AG10803 (cell line): ENCODE measurements at regions not wholly inside any gene's neighbourhood (a gene's known extent, or its start where the extent isn't known, plus 50 kb on each side); places are given as distances from the start of the nearest gene placed in this dataset.
"Not testable (repeated sequence)": the region's sequence is repeated elsewhere in the genome, so short reads cannot be mapped to it uniquely, and the experiment has no call there.

ENCODE experiments used
- DNase-seq: peaks from one replicate; pipeline ENCODE4 v3.0.0; 2010; ENCODE audit warnings: low read depth
- H3K4me3 ChIP-seq: 2 replicates; pipeline ENCODE4 v1.5.1; 2011; ENCODE audit warnings: mild to moderate bottlenecking, low read length, control low read depth
- TF ChIP-seq, protein P1 (sequence below): conservative IDR thresholded peaks from 2 replicates; pipeline ENCODE4 v1.5.1; 2011; ENCODE audit warnings: mild to moderate bottlenecking, low read length, control low read depth, inconsistent platforms

DNA sequence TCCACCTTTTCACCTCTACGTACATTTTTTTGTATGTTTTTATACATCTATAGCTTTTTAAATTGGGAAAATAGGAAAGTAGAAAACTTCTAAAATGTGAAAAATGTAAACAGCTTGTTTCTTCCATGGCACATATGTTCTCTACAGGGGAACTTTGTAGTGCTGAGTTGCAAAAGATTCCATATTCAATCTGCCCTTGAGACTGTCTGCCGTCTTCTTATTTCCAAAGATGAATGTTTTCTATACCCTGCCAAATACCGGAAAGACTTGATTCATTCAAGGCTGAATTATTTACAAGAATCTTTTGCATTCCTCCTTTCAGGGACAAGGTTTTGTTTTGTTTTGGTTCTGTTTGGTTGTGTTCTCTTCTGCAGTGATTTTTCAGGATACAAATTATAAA is 1334.5 kb upstream of the ADGRL4 start:
- no peak overlapping the region for H3K4me3 ChIP-seq
- TF ChIP-seq, protein P1, sequence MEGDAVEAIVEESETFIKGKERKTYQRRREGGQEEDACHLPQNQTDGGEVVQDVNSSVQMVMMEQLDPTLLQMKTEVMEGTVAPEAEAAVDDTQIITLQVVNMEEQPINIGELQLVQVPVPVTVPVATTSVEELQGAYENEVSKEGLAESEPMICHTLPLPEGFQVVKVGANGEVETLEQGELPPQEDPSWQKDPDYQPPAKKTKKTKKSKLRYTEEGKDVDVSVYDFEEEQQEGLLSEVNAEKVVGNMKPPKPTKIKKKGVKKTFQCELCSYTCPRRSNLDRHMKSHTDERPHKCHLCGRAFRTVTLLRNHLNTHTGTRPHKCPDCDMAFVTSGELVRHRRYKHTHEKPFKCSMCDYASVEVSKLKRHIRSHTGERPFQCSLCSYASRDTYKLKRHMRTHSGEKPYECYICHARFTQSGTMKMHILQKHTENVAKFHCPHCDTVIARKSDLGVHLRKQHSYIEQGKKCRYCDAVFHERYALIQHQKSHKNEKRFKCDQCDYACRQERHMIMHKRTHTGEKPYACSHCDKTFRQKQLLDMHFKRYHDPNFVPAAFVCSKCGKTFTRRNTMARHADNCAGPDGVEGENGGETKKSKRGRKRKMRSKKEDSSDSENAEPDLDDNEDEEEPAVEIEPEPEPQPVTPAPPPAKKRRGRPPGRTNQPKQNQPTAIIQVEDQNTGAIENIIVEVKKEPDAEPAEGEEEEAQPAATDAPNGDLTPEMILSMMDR, result no peak
- peak; percentile 0 for DNase-seq

DNA sequence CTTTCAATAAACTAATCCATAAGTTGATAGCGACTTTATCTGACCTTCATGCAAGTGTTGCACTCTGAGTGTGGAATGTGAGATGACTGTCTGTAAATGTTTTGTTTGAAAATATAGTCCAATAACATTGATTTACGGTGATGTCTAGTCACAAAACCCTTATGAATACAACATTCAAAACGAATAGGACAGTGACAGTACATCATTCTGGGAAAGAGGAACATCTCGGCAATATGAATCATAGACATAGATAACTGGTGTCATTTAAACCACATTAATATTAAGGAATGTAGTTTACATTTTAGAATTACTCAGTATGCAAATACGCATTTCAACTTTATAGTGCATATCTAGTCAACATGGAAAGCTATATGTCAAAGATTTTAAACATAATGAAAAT is 1311.6 kb upstream of the ADGRL4 start:
- DNase-seq, result no peak
- TF ChIP-seq, protein P1, result no peak

DNA sequence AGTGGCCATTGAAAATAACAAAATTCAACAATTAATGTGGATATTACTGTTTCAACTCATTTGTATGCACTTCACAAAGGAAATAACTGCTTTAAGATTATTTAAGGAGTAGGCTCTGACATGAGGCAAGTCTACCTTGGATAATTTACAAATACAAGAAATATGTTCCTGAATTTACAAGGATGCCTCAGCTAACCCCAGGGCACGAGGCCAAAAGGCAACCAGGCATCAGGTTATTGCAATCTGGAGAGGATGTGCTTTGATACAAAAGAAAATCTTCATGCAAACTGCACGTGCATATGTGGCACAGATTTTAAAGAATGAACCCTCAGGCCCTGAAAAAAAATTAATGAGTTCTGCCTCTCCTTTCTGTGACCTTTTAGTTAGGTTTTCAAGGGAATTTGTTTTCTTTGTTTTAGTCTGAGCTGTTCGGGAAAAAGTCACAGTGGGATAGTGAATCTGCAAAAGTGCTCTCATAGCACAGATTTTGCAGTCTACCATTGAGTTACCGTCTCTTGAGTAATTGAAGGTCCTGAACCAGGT is 1304.2 kb upstream of the ADGRL4 start:
- no peak for DNase-seq

More for the DNA sequence above, 1311.6 kb upstream of the ADGRL4 start:
- H3K4me3 ChIP-seq, result no peak overlapping the region

DNA sequence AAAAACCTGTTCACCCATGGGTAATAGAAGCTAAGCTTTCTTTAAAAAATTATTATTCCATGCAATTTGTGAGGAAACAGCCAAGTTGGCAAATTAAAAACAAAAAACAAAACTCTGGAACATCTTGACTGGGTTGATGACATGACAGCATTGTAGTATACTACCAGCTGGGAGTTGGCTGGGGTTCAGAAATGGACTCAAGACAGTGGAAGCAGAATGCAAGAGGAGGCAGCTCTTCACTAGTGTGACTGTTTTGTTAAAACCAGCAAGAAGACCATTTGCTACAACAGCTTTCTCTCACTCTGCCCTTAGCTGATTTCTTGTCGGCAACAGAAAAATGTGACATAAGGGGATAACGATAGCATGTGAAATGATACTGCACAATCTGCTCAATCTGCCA is 1298.9 kb upstream of the ADGRL4 start:
- DNase-seq, result no peak
- H3K4me3 ChIP-seq, result no peak overlapping the region
- TF ChIP-seq, protein P1, result no peak

More for the DNA sequence above, 1304.2 kb upstream of the ADGRL4 start:
- TF ChIP-seq, protein P1, result no peak
- no peak overlapping the region for H3K4me3 ChIP-seq

DNA sequence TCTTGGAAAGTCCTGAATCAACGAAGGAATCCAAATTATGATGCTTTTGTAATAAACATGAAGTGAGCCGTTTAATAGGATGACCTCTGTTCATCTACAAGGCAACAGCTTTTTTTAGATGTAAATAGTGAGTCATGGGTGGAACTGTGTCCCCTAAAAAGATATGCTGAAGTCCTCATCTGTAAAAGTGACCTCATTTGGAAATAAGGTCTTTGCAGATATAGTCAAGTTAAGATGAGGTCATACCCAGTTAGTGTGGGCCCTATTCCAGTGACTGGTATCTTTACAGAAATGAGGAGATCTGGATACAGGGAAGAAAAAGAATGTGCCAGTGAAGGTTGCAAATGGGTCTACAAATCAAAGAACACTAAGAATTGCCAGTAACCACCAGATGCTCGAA is 1287.3 kb upstream of the ADGRL4 start:
- no peak overlapping the region for H3K4me3 ChIP-seq
- DNase-seq, result no peak
- TF ChIP-seq, protein P1, result no peak

DNA sequence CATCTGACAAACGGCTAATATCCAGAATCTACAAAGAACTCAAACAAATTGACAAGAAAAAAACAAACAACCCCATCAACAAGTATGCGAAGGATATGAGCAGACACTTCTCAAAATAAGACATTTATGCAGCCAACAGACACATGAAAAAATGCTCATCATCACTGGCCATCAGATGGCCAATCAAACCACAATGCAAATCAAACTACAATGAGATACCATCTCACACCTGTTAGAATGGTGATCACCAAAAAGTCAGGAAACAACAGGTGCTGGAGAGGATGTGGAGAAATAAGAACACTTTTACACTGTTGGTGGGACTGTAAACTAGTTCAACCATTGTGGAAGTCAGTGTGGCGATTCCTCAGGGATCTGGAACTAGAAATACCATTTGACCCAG is 1282.2 kb upstream of the ADGRL4 start:
- not testable (repeated sequence) for H3K4me3 ChIP-seq, DNase-seq

DNA sequence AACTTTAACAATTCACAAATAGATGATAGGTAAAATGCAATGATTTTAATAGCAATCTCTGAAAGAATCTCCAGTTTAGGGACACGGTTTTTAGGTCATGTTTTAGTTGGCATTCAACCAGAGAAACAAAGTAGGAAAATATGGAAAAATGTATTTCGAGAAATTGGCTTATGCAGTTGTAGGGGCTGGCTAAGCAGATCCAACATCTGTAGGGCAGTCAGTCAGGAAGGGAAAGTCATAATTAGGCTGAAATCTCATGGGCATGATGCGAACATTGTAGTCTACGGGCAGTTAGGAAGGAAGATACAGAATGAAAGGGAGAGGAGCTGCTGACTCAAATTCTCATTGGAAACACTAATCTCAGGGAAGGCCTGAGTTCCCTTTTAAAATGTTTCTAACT is 1276.0 kb upstream of the ADGRL4 start:
- no peak for DNase-seq
- TF ChIP-seq, protein P1, result no peak
- no peak overlapping the region for H3K4me3 ChIP-seq

DNA sequence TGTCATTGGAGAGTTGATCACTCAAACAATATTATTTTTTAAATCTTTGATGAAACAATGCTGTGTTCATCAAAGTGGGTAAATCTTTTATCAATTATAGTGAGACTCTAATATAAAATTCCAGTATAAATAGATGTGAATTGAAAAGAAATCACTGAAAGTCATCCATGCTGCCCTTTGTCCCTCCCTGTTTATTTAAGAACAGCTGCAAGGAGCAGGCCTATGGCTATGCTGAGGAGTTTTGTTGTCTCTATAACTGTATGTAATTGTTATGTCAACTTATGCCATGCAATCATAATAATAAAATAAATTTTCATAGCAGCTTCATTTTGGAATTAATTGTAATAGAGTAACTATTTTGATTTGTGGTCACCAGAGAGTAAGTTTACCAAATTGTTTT is 1272.4 kb upstream of the ADGRL4 start:
- H3K4me3 ChIP-seq, result no peak overlapping the region
- DNase-seq, result no peak
- TF ChIP-seq, protein P1, result no peak
